ENCODE measurements at regions not wholly inside any gene's neighbourhood (a gene's known extent, or its start where the extent isn't known, plus 50 kb on each side); places are given as distances from the start of the nearest gene placed in this dataset.
A peak's percentile ranks its signal among the peaks of the same experiment; 100 is the strongest.
"Not testable (repeated sequence)": the region's sequence is repeated elsewhere in the genome, so short reads cannot be mapped to it uniquely, and the experiment has no call there.

- DNase-seq, result no peak
Measured at GRCh38 chr9:16278326-16278999, 592.0 kb downstream of the BNC2 start.

GRCh38 chr9:16281707-16282106 lies 588.8 kb downstream of the BNC2 start:
- DNase-seq, result no peak

GRCh38 chr9:16282216-16282615 lies 588.3 kb downstream of the BNC2 start:
- no peak for DNase-seq

- no peak for DNase-seq
Measured at GRCh38 chr9:16282718-16283117, 587.8 kb downstream of the BNC2 start.

GRCh38 chr9:16286160-16286559 lies 584.3 kb downstream of the BNC2 start:
- no peak for DNase-seq

GRCh38 chr9:16289639-16290038 lies 580.8 kb downstream of the BNC2 start:
- DNase-seq, result peak; percentile 59 to 67

GRCh38 chr9:16290169-16290568 lies 580.3 kb downstream of the BNC2 start:
- peak; percentile 28 to 58 for DNase-seq

- DNase-seq, result no peak
Measured at GRCh38 chr9:16291921-16292320, 578.5 kb downstream of the BNC2 start.

GRCh38 chr9:16293610-16294009 lies 576.9 kb downstream of the BNC2 start:
- no peak for DNase-seq

- no peak for DNase-seq
Measured at GRCh38 chr9:16294133-16294770, 576.2 kb downstream of the BNC2 start.

GRCh38 chr9:16294940-16295339 lies 575.5 kb downstream of the BNC2 start:
- DNase-seq, result not testable (repeated sequence)

GRCh38 chr9:16299368-16299767 lies 571.1 kb downstream of the BNC2 start:
- not testable (repeated sequence) for DNase-seq

- DNase-seq, result no peak
Measured at GRCh38 chr9:16303506-16303905, 567.0 kb downstream of the BNC2 start.

- no peak for DNase-seq
Measured at GRCh38 chr9:16304301-16304700, 566.2 kb downstream of the BNC2 start.

- no peak for DNase-seq
Measured at GRCh38 chr9:16306586-16306985, 563.9 kb downstream of the BNC2 start.

GRCh38 chr9:16307626-16308195 lies 562.8 kb downstream of the BNC2 start:
- no peak for DNase-seq

- no peak for DNase-seq
Measured at GRCh38 chr9:16308645-16309044, 561.8 kb downstream of the BNC2 start.

GRCh38 chr9:16309082-16309468 lies 561.4 kb downstream of the BNC2 start:
- DNase-seq, result no peak

GRCh38 chr9:16309469-16310271 lies 560.8 kb downstream of the BNC2 start:
- no peak for DNase-seq

- DNase-seq, result no peak
Measured at GRCh38 chr9:16310278-16311110, 560.0 kb downstream of the BNC2 start.

GRCh38 chr9:16312116-16312515 lies 558.4 kb downstream of the BNC2 start:
- DNase-seq, result no peak

- no peak for DNase-seq
Measured at GRCh38 chr9:16312962-16313546, 557.4 kb downstream of the BNC2 start.

All from inflammatory macrophage (primary cell).